Liver (tissue), 3 donors: ENCODE measurements at regions not wholly inside any gene's neighbourhood (a gene's known extent, or its start where the extent isn't known, plus 50 kb on each side); places are given as distances from the start of the nearest gene placed in this dataset.
"Not testable (repeated sequence)": the region's sequence is repeated elsewhere in the genome, so short reads cannot be mapped to it uniquely, and the experiment has no call there.

ENCODE experiments used
- ATF3 ChIP-seq: IDR thresholded peaks from 2 replicates; pipeline ENCODE4 v1.6.1; 2016; ENCODE audit warnings: antibody characterized with exemption
- CTCF ChIP-seq: fragments of 150-350 bp; IDR thresholded peaks from 2 replicates; pipeline ENCODE4 v1.5.1; 2017; ENCODE audit warnings: improper control_type of control experiment, low read depth, low read length; ENCODE audit not compliant: missing input control
- EGR1 ChIP-seq, 2 donors: IDR thresholded peaks; 2 replicates each; pipeline ENCODE4 v1.6.1; 2016 to 2018; ENCODE audit warnings: antibody characterized with exemption in 2 of 2, low read depth in 2 of 2
- GABPA ChIP-seq, 2 donors: IDR thresholded peaks in 1 of 2; conservative IDR thresholded peaks in 1 of 2; 2 replicates each; pipeline ENCODE4 v1.6.1; 2016; ENCODE audit warnings: antibody characterized with exemption in 2 of 2, mild to moderate bottlenecking in 1 of 2, moderate library complexity in 1 of 2
- HNF4A ChIP-seq, 2 donors: conservative IDR thresholded peaks; 2 replicates each; pipeline ENCODE4 v1.6.1; 2016; ENCODE audit warnings: antibody characterized with exemption in 2 of 2, mild to moderate bottlenecking in 2 of 2
- JUND ChIP-seq, 2 donors: IDR thresholded peaks; 2 replicates each; pipeline ENCODE4 v1.6.1; 2016; ENCODE audit warnings: antibody characterized with exemption in 2 of 2
- MAX ChIP-seq: IDR thresholded peaks from 2 replicates; pipeline ENCODE4 v1.6.1; 2016; ENCODE audit warnings: antibody characterized with exemption
- RAD21 ChIP-seq, 2 donors: IDR thresholded peaks; 2 replicates each; pipeline ENCODE4 v1.6.1; 2016; ENCODE audit warnings: antibody characterized with exemption in 2 of 2, mild to moderate bottlenecking in 2 of 2
- REST ChIP-seq: IDR thresholded peaks from 2 replicates; pipeline ENCODE4 v1.6.1; 2016; ENCODE audit warnings: antibody characterized with exemption, mild to moderate bottlenecking
- RXRA ChIP-seq, 2 donors: IDR thresholded peaks; 2 replicates each; pipeline ENCODE4 v1.6.1; 2017 to 2018; ENCODE audit warnings: antibody characterized with exemption in 2 of 2, mild to moderate bottlenecking in 1 of 2
- YY1 ChIP-seq: IDR thresholded peaks from 2 replicates; pipeline ENCODE4 v1.6.1; 2016; ENCODE audit warnings: antibody characterized with exemption, mild to moderate bottlenecking
- donor health status: healthy.
- donor health status: healthy.

GRCh38 chr16:29255957-29256356 is 150.6 kb downstream of the NPIPB11 start:
- not testable (repeated sequence) for TF ChIP-seq CTCF; YY1; HNF4A (conservative IDR thresholded peaks at IDR 0.05); MAX; EGR1 (IDR thresholded peaks at IDR 0.05; ENCODE audit: low read depth in 2 of 2); RAD21 (IDR thresholded peaks at IDR 0.05); RXRA (IDR thresholded peaks at IDR 0.05); ATF3; JUND (IDR thresholded peaks at IDR 0.05); GABPA (IDR thresholded peaks at IDR 0.05 in 1 of 2, conservative IDR thresholded peaks at IDR 0.05 in 1 of 2); REST
